Glutamatergic neuron (in vitro differentiated cells): ENCODE measurements at regions not wholly inside any gene's neighbourhood (a gene's known extent, or its start where the extent isn't known, plus 50 kb on each side); places are given as distances from the start of the nearest gene placed in this dataset.

ENCODE experiments used
- DNase-seq: peaks from one replicate; pipeline ENCODE4 v3.0.0; 2022
- H3K27ac Mint-ChIP-seq: one replicate; pipeline ENCODE4 v1.8.0; 2020; ENCODE audit warnings: mild to moderate bottlenecking, mixed read lengths, inconsistent platforms; ENCODE audit not compliant: unreplicated experiment
- H3K27me3 Mint-ChIP-seq: one replicate; pipeline ENCODE4 v1.8.0; 2020; ENCODE audit warnings: mild to moderate bottlenecking, moderate library complexity, mixed read lengths, inconsistent platforms; ENCODE audit not compliant: unreplicated experiment
- H3K36me3 Mint-ChIP-seq: one replicate; pipeline ENCODE4 v1.8.0; 2020; ENCODE audit warnings: mild to moderate bottlenecking, mixed read lengths, inconsistent platforms; ENCODE audit not compliant: unreplicated experiment
- H3K4me1 Mint-ChIP-seq: one replicate; pipeline ENCODE4 v1.8.0; 2020; ENCODE audit warnings: mild to moderate bottlenecking, low read depth, mixed read lengths, inconsistent platforms; ENCODE audit not compliant: unreplicated experiment
- H3K4me3 Mint-ChIP-seq: one replicate; pipeline ENCODE4 v1.8.0; 2020; ENCODE audit warnings: mild to moderate bottlenecking, mixed read lengths, inconsistent platforms; ENCODE audit not compliant: unreplicated experiment
- H3K9me3 Mint-ChIP-seq: one replicate; pipeline ENCODE4 v1.8.0; 2020; ENCODE audit warnings: mild to moderate bottlenecking, moderate library complexity, mixed read lengths, inconsistent platforms; ENCODE audit not compliant: unreplicated experiment
- CTCF ChIP-seq: fragments of 200-600 bp; sonication (generic); IDR thresholded peaks from one replicate; pipeline ENCODE4 v1.5.0; 2021; ENCODE audit not compliant: partially characterized antibody, unreplicated experiment

GRCh38 chr5:26553079-26553478, 485.3 kb downstream of the CDH9 start:
- Mint-ChIP-seq H3K36me3 (no peaks in the 10 kb centered on the region), H3K9me3 (no peaks in the 10 kb centered on the region), H3K27ac (peak overlapping the region; percentile 69), H3K4me1 (no peaks in the 10 kb centered on the region), H3K27me3 (no peaks in the 10 kb centered on the region), H3K4me3 (no peak overlapping the region)
- no peak for TF ChIP-seq CTCF
- peak; percentile 36 for DNase-seq

GRCh38 chr5:26543987-26544386, 494.4 kb downstream of the CDH9 start:
- Mint-ChIP-seq H3K4me3 (no peak overlapping the region), H3K27ac (no peak overlapping the region), H3K9me3 (no peaks in the 10 kb centered on the region), H3K36me3 (no peaks in the 10 kb centered on the region), H3K27me3 (no peaks in the 10 kb centered on the region), H3K4me1 (no peaks in the 10 kb centered on the region)
- no peak for DNase-seq
- no peak for TF ChIP-seq CTCF

- no peaks in the 10 kb centered on the region for H3K9me3 Mint-ChIP-seq
- no peaks in the 10 kb centered on the region for H3K4me1 Mint-ChIP-seq
- TF ChIP-seq CTCF, result no peak
- no peak overlapping the region for H3K27ac Mint-ChIP-seq
- H3K4me3 Mint-ChIP-seq, result no peak overlapping the region
- no peak for DNase-seq
- H3K36me3 Mint-ChIP-seq, result no peaks in the 10 kb centered on the region
- no peaks in the 10 kb centered on the region for H3K27me3 Mint-ChIP-seq
Measured at GRCh38 chr5:26538226-26538625, 500.2 kb downstream of the CDH9 start.

- Mint-ChIP-seq H3K36me3 (no peaks in the 10 kb centered on the region), H3K9me3 (no peaks in the 10 kb centered on the region), H3K27ac (no peak overlapping the region), H3K4me1 (no peaks in the 10 kb centered on the region), H3K4me3 (no peak overlapping the region), H3K27me3 (no peaks in the 10 kb centered on the region)
- no peak for TF ChIP-seq CTCF
- DNase-seq, result no peak
Measured at GRCh38 chr5:26535215-26535614, 503.2 kb downstream of the CDH9 start.

GRCh38 chr5:26530305-26530704, 508.1 kb downstream of the CDH9 start:
- Mint-ChIP-seq H3K4me3 (no peak overlapping the region), H3K27ac (no peak overlapping the region), H3K27me3 (no peaks in the 10 kb centered on the region), H3K9me3 (no peaks in the 10 kb centered on the region), H3K4me1 (no peaks in the 10 kb centered on the region), H3K36me3 (no peaks in the 10 kb centered on the region)
- no peak for DNase-seq
- no peak for TF ChIP-seq CTCF
